HG03135 (cell line): ENCODE measurements at regions not wholly inside any gene's neighbourhood (a gene's known extent, or its start where the extent isn't known, plus 50 kb on each side); places are given as distances from the start of the nearest gene placed in this dataset.

ENCODE experiments used
- ATAC-seq: cut with Tn5 transposase; IDR thresholded peaks from one replicate; pipeline ENCODE4 v1.9.1; 2021; ENCODE audit warnings: mild to moderate bottlenecking, moderate library complexity; ENCODE audit not compliant: unreplicated experiment

- no peak for ATAC-seq
These were observed 708.5 kb upstream of the ID4 start for GRCh38 chr6:19128701-19129100.

- no peak for ATAC-seq
These were observed 701.5 kb upstream of the ID4 start for GRCh38 chr6:19135706-19136105.

- ATAC-seq: no peak
These were observed 699.7 kb upstream of the ID4 start for GRCh38 chr6:19137505-19137904.

- ATAC-seq: no peak
These were observed 694.9 kb upstream of the ID4 start for GRCh38 chr6:19142275-19142674.

- ATAC-seq: no peak
These were observed 686.9 kb upstream of the ID4 start for GRCh38 chr6:19150307-19150706.

GRCh38 chr6:19153270-19153980 is 683.7 kb upstream of the ID4 start:
- no peak for ATAC-seq

- ATAC-seq: no peak
These were observed 683.2 kb upstream of the ID4 start for GRCh38 chr6:19153981-19154295.

GRCh38 chr6:19156443-19156842 is 680.7 kb upstream of the ID4 start:
- no peak for ATAC-seq

- no peak for ATAC-seq
These were observed 679.7 kb upstream of the ID4 start for GRCh38 chr6:19157486-19157885.

GRCh38 chr6:19158586-19158985 is 678.6 kb upstream of the ID4 start:
- no peak for ATAC-seq

GRCh38 chr6:19159089-19159488 is 678.1 kb upstream of the ID4 start:
- no peak for ATAC-seq

GRCh38 chr6:19159561-19159960 is 677.6 kb upstream of the ID4 start:
- no peak for ATAC-seq

- ATAC-seq: no peak
These were observed 677.0 kb upstream of the ID4 start for GRCh38 chr6:19160081-19160730.

GRCh38 chr6:19167251-19167650 is 669.9 kb upstream of the ID4 start:
- no peak for ATAC-seq

GRCh38 chr6:19169366-19169765 is 667.8 kb upstream of the ID4 start:
- ATAC-seq: no peak

- ATAC-seq: no peak
These were observed 662.1 kb upstream of the ID4 start for GRCh38 chr6:19175023-19175422.

GRCh38 chr6:19180348-19181072 is 656.7 kb upstream of the ID4 start:
- ATAC-seq: no peak

- ATAC-seq: no peak
These were observed 656.0 kb upstream of the ID4 start for GRCh38 chr6:19181211-19181610.

- no peak for ATAC-seq
These were observed 643.5 kb upstream of the ID4 start for GRCh38 chr6:19193624-19194023.

GRCh38 chr6:19204445-19204844 is 632.7 kb upstream of the ID4 start:
- no peak for ATAC-seq

GRCh38 chr6:19205076-19205475 is 632.1 kb upstream of the ID4 start:
- no peak for ATAC-seq

GRCh38 chr6:19209202-19209601 is 628.0 kb upstream of the ID4 start:
- ATAC-seq: no peak
